ENCODE measurements at regions not wholly inside any gene's neighbourhood (a gene's known extent, or its start where the extent isn't known, plus 50 kb on each side); places are given as distances from the start of the nearest gene placed in this dataset.

GRCh38 chr11:112728716-112729115 lies 232.5 kb upstream of the NCAM1 start:
- DNase-seq (ENCODE audit: low read depth, low spot score): no peak
- no peak overlapping the region for H3K4me3 ChIP-seq (ENCODE audit: low read depth, low read length)
- TF ChIP-seq CTCF (IDR thresholded peaks at IDR 0.05; ENCODE audit: low read depth, low read length): no peak
- in situ Hi-C loops (cut with HindIII; ENCODE audit: low sequenced_read_pairs): no loop called here

DNA sequence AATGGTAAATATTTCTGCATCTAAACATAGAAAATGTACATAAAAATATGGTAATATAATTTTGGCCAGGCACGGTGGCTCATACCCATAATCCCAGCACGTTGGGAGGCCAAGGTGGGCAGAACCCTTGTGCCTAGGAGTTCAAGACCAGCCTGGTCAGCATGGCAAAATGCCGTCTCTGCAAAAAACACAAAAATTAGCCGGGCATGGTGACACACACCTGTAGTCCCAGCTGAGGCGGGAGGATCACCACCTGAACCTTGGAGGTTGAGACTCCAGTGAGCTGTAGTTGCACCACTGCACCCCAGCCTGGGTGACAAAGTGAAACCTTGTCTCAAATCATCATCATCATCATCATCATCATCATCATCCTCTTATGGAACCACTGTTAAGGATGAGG lies 230.6 kb upstream of the NCAM1 start:
- no peak overlapping the region for H3K4me3 ChIP-seq (ENCODE audit: low read depth, low read length)
- DNase-seq (ENCODE audit: low read depth, low spot score): no peak
- in situ Hi-C loops (cut with HindIII; ENCODE audit: low sequenced_read_pairs): no loop called here
- no peak for TF ChIP-seq CTCF (IDR thresholded peaks at IDR 0.05; ENCODE audit: low read depth, low read length)

GRCh38 chr11:112731538-112731937 lies 229.7 kb upstream of the NCAM1 start:
- DNase-seq (ENCODE audit: low read depth, low spot score): no peak
- in situ Hi-C loops (cut with HindIII; ENCODE audit: low sequenced_read_pairs): no loop called here
- no peak overlapping the region for H3K4me3 ChIP-seq (ENCODE audit: low read depth, low read length)
- TF ChIP-seq CTCF (IDR thresholded peaks at IDR 0.05; ENCODE audit: low read depth, low read length): no peak

- TF ChIP-seq CTCF (IDR thresholded peaks at IDR 0.05; ENCODE audit: low read depth, low read length): no peak
- in situ Hi-C loops (cut with HindIII; ENCODE audit: low sequenced_read_pairs): no loop called here
Measured at GRCh38 chr11:112732031-112732430, 229.2 kb upstream of the NCAM1 start.

DNA sequence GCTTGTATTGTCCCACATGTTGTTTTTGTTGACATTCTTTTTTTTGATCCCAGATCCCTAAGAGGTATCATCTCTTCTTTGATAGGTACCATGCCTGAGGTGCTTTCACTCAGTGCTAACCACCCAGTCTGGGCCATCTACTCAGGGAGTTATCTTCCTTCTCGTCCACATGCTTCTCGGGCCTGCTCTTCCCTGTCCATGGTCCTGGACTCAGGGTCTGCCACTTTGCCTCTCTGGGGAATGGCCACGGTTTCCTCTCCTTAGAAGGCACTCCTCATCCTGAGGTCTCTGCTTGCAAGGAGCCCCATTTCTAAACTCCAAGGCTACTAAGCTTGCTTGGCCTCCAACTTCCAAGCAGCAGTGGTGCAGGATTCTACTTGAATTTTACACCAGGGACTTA lies 227.0 kb upstream of the NCAM1 start:
- TF ChIP-seq CTCF (IDR thresholded peaks at IDR 0.05; ENCODE audit: low read depth, low read length): no peak
- in situ Hi-C loops (cut with HindIII; ENCODE audit: low sequenced_read_pairs): no loop called here

More at GRCh38 chr11:112732031-112732430, 229.2 kb upstream of the NCAM1 start:
- no peak for DNase-seq (ENCODE audit: low read depth, low spot score)
- no peak overlapping the region for H3K4me3 ChIP-seq (ENCODE audit: low read depth, low read length)

GRCh38 chr11:112735470-112735869 lies 225.8 kb upstream of the NCAM1 start:
- in situ Hi-C loops (cut with HindIII; ENCODE audit: low sequenced_read_pairs): no loop called here
- no peak for DNase-seq (ENCODE audit: low read depth, low spot score)
- TF ChIP-seq CTCF (IDR thresholded peaks at IDR 0.05; ENCODE audit: low read depth, low read length): no peak
- H3K4me3 ChIP-seq (ENCODE audit: low read depth, low read length): no peak overlapping the region

More for the DNA sequence above, 227.0 kb upstream of the NCAM1 start:
- DNase-seq (ENCODE audit: low read depth, low spot score): peak; percentile 34
- no peak overlapping the region for H3K4me3 ChIP-seq (ENCODE audit: low read depth, low read length)

- TF ChIP-seq CTCF (IDR thresholded peaks at IDR 0.05; ENCODE audit: low read depth, low read length): no peak
- in situ Hi-C loops (cut with HindIII; ENCODE audit: low sequenced_read_pairs): no loop called here
- no peak for DNase-seq (ENCODE audit: low read depth, low spot score)
- H3K4me3 ChIP-seq (ENCODE audit: low read depth, low read length): no peak overlapping the region
Measured at GRCh38 chr11:112744041-112744440, 217.2 kb upstream of the NCAM1 start.
